ENCODE measurements at regions not wholly inside any gene's neighbourhood (a gene's known extent, or its start where the extent isn't known, plus 50 kb on each side); places are given as distances from the start of the nearest gene placed in this dataset.

- DNase-seq (ENCODE audit: low read depth): no peak
Observed at GRCh38 chr7:116420003-116420402, 79.5 kb upstream of the CAV2 start.

GRCh38 chr7:116421298-116421697, 78.2 kb upstream of the CAV2 start:
- DNase-seq (ENCODE audit: low read depth): no peak

DNA sequence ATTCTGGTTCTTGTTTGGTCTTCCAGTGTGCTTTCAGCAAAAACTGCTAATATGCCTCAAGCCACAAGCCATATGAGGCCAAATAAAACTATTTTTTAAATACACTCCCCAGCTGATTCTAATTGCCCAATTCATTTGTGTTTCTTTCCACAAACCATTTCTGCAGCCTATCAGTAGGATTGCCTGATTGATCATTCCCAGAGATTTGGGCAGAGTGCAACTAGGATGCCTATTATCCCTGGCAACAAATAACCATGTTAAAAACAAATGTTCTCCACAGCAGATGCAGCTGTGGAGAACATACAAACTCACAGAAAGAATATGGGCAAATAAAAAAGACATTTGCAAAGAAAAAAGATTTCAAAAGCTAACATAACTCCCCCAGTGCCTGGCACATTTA, 76.9 kb upstream of the CAV2 start:
- no peak for DNase-seq (ENCODE audit: low read depth)

DNA sequence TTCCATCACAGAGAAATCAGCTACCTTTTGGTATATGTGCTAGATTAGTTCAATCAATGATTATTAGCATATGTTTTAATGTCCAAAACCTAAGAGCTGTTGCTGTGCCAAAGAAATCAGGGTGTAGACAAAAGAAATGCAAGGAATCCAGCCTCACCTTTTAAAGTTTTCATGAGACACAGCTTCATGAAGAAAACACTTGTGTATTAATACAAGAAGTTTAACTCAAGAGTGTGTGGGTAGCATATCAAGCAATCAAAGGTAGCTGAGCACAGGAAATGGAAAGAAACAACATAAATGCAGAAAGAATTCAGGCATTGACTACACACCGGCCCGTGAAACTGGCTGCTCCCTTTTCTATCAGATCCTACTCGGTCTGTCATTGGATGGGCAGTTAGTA, 76.0 kb upstream of the CAV2 start:
- DNase-seq (ENCODE audit: low read depth): no peak

GRCh38 chr7:116425647-116426209, 73.8 kb upstream of the CAV2 start:
- DNase-seq (ENCODE audit: low read depth): no peak

GRCh38 chr7:116426428-116427156, 72.9 kb upstream of the CAV2 start:
- peak; percentile 69 for DNase-seq (ENCODE audit: low read depth)

GRCh38 chr7:116429986-116430619, 69.4 kb upstream of the CAV2 start:
- no peak for DNase-seq (ENCODE audit: low read depth)

- no peak for DNase-seq (ENCODE audit: low read depth)
Observed at GRCh38 chr7:116431787-116432526, 67.6 kb upstream of the CAV2 start.

DNA sequence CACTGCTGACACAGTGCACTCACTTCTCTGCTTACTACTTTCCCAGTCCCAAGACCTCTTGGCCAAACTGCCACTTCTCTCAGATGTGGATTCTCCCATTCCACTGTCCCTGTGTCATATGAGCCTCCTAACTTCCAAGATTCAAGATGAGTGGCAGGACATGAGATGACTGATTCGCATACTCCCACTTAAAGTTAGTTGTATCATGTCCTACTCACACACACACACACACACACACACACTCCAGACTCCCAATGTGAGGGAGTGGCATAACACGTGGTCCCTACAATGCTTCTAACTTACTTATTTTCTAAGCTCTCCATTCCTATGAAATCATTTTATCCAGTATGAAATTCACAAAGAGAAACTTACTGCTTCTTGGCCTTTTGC, 67.0 kb upstream of the CAV2 start:
- DNase-seq (ENCODE audit: low read depth): no peak

- DNase-seq (ENCODE audit: low read depth): no peak
Observed at GRCh38 chr7:116433246-116433645, 66.3 kb upstream of the CAV2 start.

- DNase-seq (ENCODE audit: low read depth): peak; percentile 39
Observed at GRCh38 chr7:116434820-116435341, 64.7 kb upstream of the CAV2 start.

DNA sequence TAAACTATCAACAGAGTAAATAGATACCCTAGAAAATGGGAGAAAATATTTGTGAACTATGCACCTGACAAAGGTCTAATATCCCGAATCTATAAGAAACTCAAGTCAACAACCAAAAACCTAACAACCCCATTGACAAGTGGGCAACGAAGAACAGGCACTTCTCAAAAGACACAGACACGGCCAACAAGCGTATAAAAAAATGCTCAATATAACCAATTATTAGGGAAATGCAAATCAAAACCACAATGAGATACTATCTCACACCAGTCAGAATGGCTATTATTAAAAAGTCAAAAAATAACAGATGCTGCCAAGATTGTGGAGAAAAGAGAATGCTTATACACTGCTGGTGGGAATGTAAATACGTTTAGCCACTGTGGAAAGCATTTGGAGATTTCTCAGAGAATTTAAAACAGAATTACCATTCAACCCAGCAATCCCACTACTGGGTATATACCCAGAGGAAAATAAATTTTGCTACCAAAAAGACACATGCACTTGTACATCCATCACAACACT, 63.2 kb upstream of the CAV2 start:
- DNase-seq (ENCODE audit: low read depth): no peak

DNA sequence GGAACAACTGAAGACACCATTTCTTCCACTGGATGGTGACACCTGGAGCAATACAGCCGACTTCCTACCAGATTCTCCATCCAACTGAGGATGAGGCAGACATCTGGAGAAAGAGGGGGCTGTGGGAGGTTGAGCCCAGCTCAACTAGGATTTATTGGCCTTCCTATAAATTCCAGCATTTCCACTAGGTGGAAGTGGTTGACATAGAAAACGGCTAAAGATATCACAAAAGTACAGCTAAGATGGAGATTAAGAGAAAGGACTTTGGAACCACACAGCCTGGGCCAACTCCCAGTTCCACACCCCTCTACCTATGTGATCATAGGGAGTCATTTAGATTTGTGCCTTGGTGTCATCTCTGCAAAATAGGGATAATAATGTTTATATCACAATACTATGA, 61.3 kb upstream of the CAV2 start:
- DNase-seq (ENCODE audit: low read depth): no peak

DNA sequence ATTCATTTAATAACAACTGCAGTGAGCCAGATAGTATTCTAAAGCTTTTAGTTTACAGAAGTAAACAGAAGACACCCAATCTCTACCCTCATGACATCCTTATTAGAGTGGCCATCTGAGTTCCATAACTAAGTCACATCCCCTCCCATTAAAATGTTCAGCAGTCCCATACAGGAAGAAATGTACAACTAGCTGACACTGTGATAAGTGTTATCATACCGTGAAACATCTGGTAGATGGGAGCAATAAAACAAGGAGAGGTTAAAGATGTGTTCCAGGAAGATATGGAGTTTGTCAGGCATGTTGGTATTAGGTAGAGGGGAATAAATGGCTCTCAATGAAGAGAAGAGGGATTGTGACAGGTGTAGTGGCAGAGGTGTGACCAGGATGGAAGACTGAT, 60.5 kb upstream of the CAV2 start:
- DNase-seq (ENCODE audit: low read depth): no peak

DNA sequence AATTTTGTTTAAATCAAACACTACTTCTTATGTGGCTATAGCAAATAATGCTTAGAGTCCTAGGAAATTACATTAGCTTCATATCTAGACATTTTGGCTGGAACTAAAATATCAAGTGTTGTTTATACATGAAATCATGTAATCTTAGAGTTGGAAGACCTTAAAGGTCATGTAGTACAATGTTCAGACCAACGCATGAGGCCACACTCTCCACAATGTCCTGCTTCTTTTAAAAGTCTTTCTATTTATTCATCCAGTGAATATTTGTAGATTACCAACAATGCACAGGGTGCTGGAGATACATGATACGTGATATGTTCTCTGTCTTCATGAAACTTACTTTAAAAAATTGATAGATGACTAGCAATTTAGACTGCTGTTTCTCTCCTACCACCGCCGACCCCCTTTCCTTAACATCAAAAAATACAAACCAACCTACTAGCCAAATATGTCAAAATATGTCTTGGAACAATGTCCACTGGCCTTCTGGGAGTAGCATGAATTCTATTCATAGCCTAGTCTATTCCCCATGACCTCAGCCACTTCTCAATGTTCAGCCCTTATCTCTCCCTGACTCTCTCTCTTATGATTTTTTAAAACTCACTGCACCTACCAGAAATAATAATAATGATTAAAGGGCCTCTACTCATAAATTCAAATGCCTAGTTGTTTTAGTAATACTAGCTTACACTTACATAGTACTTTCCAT, 59.5 kb upstream of the CAV2 start:
- DNase-seq (ENCODE audit: low read depth): no peak

DNA sequence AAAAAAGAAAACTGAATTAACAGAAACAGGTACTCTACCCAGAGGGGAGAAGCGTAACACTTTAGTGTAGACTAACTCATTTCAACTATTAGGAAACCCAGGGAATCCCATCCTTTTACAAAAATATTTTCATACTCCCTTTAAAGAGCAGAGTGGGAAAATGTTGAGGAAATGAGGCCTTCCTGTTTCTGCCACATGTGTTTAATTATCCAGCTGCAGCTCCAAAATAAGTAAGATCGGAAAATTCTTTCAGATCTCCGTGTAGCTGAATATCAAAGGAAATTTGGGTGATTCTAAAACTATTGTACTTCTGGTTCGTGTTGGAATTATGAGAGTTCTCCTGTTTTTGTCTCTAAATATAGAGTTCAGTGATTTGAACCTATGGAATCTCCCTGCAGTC, 58.0 kb upstream of the CAV2 start:
- no peak for DNase-seq (ENCODE audit: low read depth)

GRCh38 chr7:116443101-116443523, 56.4 kb upstream of the CAV2 start:
- DNase-seq (ENCODE audit: low read depth): peak; percentile 85

DNA sequence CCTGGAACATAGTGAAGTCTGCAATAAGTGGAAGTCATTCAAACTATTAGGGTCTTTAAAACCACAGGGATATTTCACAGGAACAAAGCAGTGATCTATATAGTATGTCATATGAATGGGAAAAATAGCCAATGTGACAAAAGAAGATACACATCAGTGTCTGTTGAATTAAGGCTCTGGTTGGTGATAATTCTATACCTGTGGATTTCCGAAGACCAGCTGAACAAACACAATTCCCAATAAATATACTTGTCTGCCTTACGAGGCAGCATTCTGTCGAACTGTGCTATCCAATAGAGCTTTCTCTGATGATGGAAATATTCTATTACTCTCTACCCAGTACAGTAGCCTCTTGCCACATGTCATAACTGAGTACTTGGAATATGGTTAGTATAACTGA, 55.9 kb upstream of the CAV2 start:
- DNase-seq (ENCODE audit: low read depth): no peak

DNA sequence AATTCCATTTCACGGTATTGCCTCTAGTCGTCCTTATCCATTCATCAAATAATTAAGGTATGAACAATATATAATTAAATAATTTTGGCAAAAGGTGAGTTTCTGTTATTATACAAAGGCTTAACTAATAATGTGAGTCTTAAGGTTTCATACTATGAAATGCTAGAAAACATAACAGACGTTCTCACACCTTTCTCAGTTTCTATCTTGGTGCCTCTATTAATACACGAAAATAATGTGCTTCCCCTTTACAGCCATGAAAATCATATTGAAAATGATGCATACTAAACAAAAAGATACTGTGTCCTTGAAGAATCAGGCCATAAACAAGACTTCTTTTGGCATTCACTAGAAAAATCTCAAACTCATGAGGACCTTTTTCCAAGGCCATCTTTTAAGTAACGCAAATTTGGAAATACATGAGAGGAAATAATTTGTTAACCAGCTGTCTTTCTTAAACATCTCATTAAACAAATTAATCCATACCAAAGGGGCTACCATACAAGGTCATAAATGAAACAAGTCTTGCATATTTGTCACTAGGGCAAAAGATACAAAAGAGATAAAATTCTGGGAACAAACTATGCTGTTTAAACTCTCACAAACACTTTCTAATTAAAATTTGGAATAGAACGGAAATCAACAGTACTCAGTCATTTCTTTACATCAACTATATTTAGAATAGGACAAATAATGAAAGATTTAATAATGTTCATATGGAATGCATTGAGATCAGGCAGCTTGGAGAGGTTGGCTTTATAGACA, 53.9 kb upstream of the CAV2 start:
- DNase-seq (ENCODE audit: low read depth): no peak

GRCh38 chr7:116446212-116446855, 53.2 kb upstream of the CAV2 start:
- DNase-seq (ENCODE audit: low read depth): peak; percentile 27

DNA sequence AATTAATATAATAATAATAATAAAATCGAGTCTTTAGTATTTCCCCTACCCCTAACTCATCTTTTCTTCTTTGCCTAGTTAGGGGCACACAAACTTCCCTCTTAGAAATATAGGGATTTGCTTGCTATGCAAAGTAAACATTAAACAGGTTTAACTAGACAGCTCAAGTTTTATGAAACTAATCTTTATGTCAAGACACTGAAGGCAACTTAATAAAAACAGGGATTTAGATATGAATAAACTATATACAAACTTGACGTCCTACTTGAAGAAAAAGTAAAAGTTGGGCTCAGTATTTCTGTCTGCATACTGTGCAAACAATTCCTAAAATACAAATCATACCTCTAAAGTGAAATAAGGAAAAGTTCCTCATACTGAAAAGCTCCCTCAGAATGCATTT, 52.1 kb upstream of the CAV2 start:
- no peak for DNase-seq (ENCODE audit: low read depth)
